ENCODE measurements at regions not wholly inside any gene's neighbourhood (a gene's known extent, or its start where the extent isn't known, plus 50 kb on each side); places are given as distances from the start of the nearest gene placed in this dataset.

- no peak for TF ChIP-seq POLR2AphosphoS5 (IDR thresholded peaks at IDR 0.05; ENCODE audit: borderline replicate concordance, low read depth, low read length)
- TF ChIP-seq EZH2 (IDR thresholded peaks at IDR 0.05) = no peak
These were observed 1191.3 kb upstream of the TENM3 start for GRCh38 chr4:181051931-181052330.
